Right lobe of liver (tissue), 6 donors: ENCODE measurements at regions not wholly inside any gene's neighbourhood (a gene's known extent, or its start where the extent isn't known, plus 50 kb on each side); places are given as distances from the start of the nearest gene placed in this dataset.

ENCODE experiments used
- ATAC-seq, 4 donors: fragments of 200-7000 bp; cut with Tn5 transposase; one replicate each; pipeline ENCODE4 v1.9.1; 2020; ENCODE audit warnings: mild to moderate bottlenecking in 4 of 4, moderate library complexity in 4 of 4
- DNase-seq, 3 donors: peaks; one replicate each; pipeline ENCODE4 v3.0.0-alpha.2; 2020
- H3K27ac ChIP-seq, 3 donors: fragments of 200-600 bp; one replicate each; pipeline ENCODE4 v1.8.0; 2022
- H3K27me3 ChIP-seq, 2 donors: fragments of 200-600 bp; one replicate each; pipeline ENCODE4 v1.8.0; 2022
- H3K36me3 ChIP-seq, 4 donors: fragments of 200-600 bp; sonication (generic) in 1 of 4; one replicate each; pipeline versions ENCODE4 v1.5.1 to v1.8.0; 2017 to 2022; ENCODE audit warnings: control low read depth in 1 of 4
- H3K4me1 ChIP-seq, 4 donors: fragments of 200-600 bp; sonication (generic) in 1 of 4; one replicate each; pipeline versions ENCODE4 v1.5.1 to v1.8.0; 2017 to 2022; ENCODE audit warnings: control low read depth in 1 of 4
- H3K4me3 ChIP-seq, 3 donors: fragments of 200-600 bp; one replicate each; pipeline ENCODE4 v1.8.0; 2022
- H3K9me3 ChIP-seq, 4 donors: fragments of 200-600 bp; sonication (generic) in 1 of 4; one replicate each; pipeline versions ENCODE4 v1.5.1 to v1.8.0; 2017 to 2022; ENCODE audit warnings: control low read depth in 1 of 4
- CTCF ChIP-seq, 4 donors: fragments of 200-600 bp in 3 of 4; fragments of 450-650 bp in 1 of 4; IDR thresholded peaks; one replicate each; pipeline versions ENCODE4 v1.5.1 to v1.8.0; 2016 to 2022; ENCODE audit warnings: antibody characterized with exemption in 4 of 4, mild to moderate bottlenecking in 2 of 4
- POLR2A ChIP-seq: fragments of 450-650 bp; IDR thresholded peaks from one replicate; pipeline ENCODE4 v1.6.1; 2017; ENCODE audit warnings: antibody characterized with exemption, mild to moderate bottlenecking
- WGBS: methylation state at CpG from one replicate; pipeline ENCODE4 v1.1.6; 2018; ENCODE audit warnings: low coverage, low lambda C conversion rate; ENCODE audit not compliant: insufficient coverage; ENCODE audit errors: missing lambda C conversion rate; 5-methylcytosine and 5-hydroxymethylcytosine counted together
- intact Hi-C, 2 donors: fragments of 100-400 bp; cut with DNase I; formaldehyde crosslinking; loops; one replicate each; pipeline versions ENCODE4 v1.11.2 to v1.14.1; 2022
- donor health status: DM: no; HTN: yes; CAD: no.
- donor health status: DM: no; HTN: no; CAD: no.
- donor health status: DM: no; HTN: no; CAD: no.
- donor health status: DM: no; HTN: yes; CAD: no.
- donor health status: DM: no; HTN: yes; CAD: no.

DNA sequence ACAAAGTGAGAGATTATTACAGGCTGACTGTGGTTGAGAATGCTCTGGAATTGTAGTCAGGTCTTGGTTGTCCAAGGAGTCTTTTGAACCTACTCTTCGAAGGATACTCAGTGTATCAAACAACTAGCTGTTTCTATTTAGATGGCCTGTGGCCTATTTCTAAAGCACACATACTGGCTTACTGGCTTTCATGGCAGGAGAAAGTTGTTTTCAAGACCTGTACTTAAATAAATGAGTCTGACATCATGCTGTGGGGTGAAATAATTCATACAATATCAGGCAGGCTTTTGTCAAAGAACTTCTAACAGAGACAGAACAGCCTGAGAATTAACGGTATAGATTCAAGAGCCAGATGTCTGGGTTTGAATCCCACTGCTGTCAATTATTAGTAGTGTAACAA is 316.7 kb upstream of the SEMA6D start:
- no peak for ATAC-seq

GRCh38 chr15:47401427-47401826 is 315.9 kb upstream of the SEMA6D start:
- ATAC-seq, result no peak
- intact Hi-C loops, result no loop called here
- Histone ChIP-seq H3K27ac (no peak overlapping the region), H3K4me1 (no peaks in the 10 kb centered on the region), H3K36me3 (no peaks in the 10 kb centered on the region), H3K9me3 (no peaks in the 10 kb centered on the region), H3K27me3 (no peaks in the 10 kb centered on the region), H3K4me3 (no peak overlapping the region)
- DNase-seq, result no peak
- TF ChIP-seq CTCF (IDR thresholded peaks at IDR 0.05) (no peak), POLR2A (no peak)
- WGBS, result 52% methylated on average over 3 of the region's 3 CpGs

More for the DNA sequence above, 316.7 kb upstream of the SEMA6D start:
- no peaks in the 10 kb centered on the region for H3K9me3 ChIP-seq
- H3K36me3 ChIP-seq, result no peaks in the 10 kb centered on the region
- H3K27me3 ChIP-seq, result no peaks in the 10 kb centered on the region
- WGBS, result 77% methylated on average over 2 of the region's 2 CpGs
- intact Hi-C loops, result no loop called here
- no peak for DNase-seq
- TF ChIP-seq CTCF (IDR thresholded peaks at IDR 0.05), result no peak
- no peak for TF ChIP-seq POLR2A
- no peak overlapping the region for H3K4me3 ChIP-seq
- no peaks in the 10 kb centered on the region for H3K4me1 ChIP-seq
- no peak overlapping the region for H3K27ac ChIP-seq

DNA sequence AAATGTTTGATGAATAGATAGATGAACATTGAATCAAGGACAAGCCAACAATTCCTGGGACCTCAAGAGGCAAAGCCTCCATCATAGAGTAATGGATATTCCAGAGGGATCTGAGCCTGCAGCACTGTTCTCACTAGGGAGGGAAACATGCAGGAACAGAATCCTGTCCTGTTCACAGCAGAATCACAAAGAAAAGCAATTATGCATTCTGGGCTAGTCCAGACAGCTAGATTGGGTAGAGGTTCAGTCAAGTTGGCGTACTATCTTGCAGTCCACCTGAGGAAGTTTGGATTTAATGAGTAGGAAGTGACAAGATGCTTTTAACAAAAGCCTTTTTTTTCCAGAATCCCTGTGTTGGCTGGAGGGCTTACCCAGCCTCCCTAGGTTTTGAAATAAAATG is 314.5 kb upstream of the SEMA6D start:
- DNase-seq, result no peak
- H3K4me1 ChIP-seq, result no peaks in the 10 kb centered on the region
- H3K9me3 ChIP-seq, result no peaks in the 10 kb centered on the region
- no peaks in the 10 kb centered on the region for H3K36me3 ChIP-seq
- intact Hi-C loops, result no loop called here
- H3K4me3 ChIP-seq, result no peak overlapping the region
- ATAC-seq, result no peak
- H3K27me3 ChIP-seq, result no peaks in the 10 kb centered on the region
- 67% methylated on average over 1 of the region's 1 CpG for WGBS
- TF ChIP-seq POLR2A (no peak), CTCF (IDR thresholded peaks at IDR 0.05) (no peak)
- no peak overlapping the region for H3K27ac ChIP-seq

DNA sequence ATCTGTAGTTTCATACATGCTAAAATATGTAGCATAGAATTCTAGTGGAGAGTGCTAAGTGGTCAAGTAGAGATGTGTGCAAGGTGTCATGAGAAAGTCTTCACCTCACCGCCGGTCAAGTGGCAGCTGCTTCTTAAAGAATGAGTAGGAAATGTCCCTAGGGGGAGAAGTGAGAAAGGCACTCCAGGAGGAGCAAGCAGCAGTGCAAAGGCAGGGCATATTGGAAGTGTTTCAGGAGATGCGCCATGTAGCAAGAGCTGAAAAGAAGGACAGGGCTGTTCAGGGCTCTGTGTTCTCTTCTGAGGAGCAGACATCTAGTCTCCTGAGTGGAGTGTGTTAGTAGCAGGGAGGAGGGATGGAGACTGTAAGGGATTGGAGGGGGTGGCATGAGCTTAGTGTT is 312.4 kb upstream of the SEMA6D start:
- WGBS, result 52% methylated on average over 3 of the region's 3 CpGs
- Histone ChIP-seq H3K4me3 (no peak overlapping the region), H3K27me3 (no peaks in the 10 kb centered on the region), H3K36me3 (no peaks in the 10 kb centered on the region), H3K27ac (no peak overlapping the region), H3K4me1 (no peaks in the 10 kb centered on the region), H3K9me3 (no peaks in the 10 kb centered on the region)
- intact Hi-C loops, result no loop called here
- ATAC-seq, result no peak
- no peak for DNase-seq
- no peak for TF ChIP-seq CTCF (IDR thresholded peaks at IDR 0.05)
- no peak for TF ChIP-seq POLR2A
